AG10803 (cell line): ENCODE measurements at regions not wholly inside any gene's neighbourhood (a gene's known extent, or its start where the extent isn't known, plus 50 kb on each side); places are given as distances from the start of the nearest gene placed in this dataset.

Experiments
- DNase-seq: peaks from one replicate; pipeline ENCODE4 v3.0.0; 2010; ENCODE audit warnings: low read depth
- H3K4me3 ChIP-seq: 2 replicates; pipeline ENCODE4 v1.5.1; 2011; ENCODE audit warnings: mild to moderate bottlenecking, low read length, control low read depth
- TF ChIP-seq, protein P1 (sequence below): conservative IDR thresholded peaks from 2 replicates; pipeline ENCODE4 v1.5.1; 2011; ENCODE audit warnings: mild to moderate bottlenecking, low read length, control low read depth, inconsistent platforms

DNA sequence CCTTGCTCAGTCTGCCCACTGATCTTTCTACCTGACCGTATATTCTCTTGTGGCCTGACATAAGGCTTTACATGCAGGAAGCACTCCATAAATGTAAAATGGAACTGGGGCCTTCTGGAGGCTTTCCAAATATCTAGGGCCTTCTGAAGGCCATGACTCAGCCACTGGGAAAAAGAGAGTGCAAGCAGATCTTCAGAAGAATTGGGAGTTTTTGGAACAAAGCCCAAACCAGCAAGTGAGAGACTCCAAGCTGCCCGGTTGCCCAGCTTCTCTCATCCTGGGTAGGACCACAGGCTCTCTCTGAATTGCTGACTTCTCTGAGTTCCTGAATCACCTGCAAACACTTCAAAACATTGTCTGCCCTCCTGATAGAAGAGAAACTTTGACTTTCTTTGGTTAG lies 107.9 kb upstream of the BMAL1 start:
- DNase-seq, result peak; percentile 90
- TF ChIP-seq, protein P1, sequence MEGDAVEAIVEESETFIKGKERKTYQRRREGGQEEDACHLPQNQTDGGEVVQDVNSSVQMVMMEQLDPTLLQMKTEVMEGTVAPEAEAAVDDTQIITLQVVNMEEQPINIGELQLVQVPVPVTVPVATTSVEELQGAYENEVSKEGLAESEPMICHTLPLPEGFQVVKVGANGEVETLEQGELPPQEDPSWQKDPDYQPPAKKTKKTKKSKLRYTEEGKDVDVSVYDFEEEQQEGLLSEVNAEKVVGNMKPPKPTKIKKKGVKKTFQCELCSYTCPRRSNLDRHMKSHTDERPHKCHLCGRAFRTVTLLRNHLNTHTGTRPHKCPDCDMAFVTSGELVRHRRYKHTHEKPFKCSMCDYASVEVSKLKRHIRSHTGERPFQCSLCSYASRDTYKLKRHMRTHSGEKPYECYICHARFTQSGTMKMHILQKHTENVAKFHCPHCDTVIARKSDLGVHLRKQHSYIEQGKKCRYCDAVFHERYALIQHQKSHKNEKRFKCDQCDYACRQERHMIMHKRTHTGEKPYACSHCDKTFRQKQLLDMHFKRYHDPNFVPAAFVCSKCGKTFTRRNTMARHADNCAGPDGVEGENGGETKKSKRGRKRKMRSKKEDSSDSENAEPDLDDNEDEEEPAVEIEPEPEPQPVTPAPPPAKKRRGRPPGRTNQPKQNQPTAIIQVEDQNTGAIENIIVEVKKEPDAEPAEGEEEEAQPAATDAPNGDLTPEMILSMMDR, result no peak
- H3K4me3 ChIP-seq, result no peak overlapping the region

DNA sequence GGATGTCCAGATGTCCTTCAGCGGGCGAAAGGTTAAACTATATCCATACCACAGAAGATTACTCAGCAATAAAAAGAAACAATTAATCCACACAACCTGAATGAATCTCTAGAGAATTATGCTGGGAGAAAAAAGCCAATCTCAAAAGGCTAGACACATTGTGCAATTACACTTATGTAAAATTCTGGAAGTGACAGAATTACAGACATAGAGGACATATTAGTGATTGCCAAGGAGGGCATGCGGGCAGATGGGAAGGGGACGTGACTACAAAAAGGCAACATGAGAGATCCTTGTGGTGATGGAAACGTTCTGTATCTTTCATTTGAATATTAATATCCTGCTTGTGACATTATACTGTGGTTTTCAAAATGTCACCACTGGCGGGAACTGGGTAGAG lies 103.5 kb upstream of the BMAL1 start:
- no peak overlapping the region for H3K4me3 ChIP-seq
- DNase-seq, result peak; percentile 27
- TF ChIP-seq, protein P1, result no peak

DNA sequence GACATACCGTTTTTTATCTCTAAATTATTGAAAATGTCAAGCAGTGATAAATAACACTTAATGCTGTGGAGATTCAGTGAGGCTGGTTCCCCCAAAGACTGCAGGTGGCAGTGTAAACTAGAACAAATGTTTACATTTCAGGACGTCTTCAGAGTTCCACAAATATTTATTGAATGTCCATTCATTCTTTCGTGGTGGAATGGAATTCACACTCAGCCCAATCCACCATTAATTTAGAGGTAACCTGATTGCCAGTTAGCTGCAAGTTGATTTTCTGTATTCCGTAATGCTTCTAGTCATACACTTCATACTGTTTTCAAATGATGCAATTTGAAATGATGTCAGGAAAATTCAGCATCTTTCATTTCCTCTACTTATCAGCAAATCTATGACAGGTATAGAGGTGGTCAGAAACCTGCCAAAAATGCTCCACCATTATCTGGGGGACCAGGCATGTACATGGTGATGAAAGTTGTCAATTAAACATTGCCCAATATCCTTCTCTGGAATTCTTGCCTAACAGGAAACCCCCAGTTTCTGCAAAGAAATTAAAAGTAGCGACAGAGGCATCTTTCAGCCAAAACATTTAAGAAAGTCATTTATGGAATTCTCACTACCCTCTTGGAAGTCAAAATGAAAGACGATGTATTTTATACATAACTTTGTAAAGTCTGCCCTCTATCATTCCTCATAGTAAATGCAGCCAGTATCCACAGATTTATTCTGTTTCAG lies 94.3 kb upstream of the BMAL1 start:
- no peak overlapping the region for H3K4me3 ChIP-seq
- DNase-seq, result peak; percentile 91
- TF ChIP-seq, protein P1, result peak; percentile 74

DNA sequence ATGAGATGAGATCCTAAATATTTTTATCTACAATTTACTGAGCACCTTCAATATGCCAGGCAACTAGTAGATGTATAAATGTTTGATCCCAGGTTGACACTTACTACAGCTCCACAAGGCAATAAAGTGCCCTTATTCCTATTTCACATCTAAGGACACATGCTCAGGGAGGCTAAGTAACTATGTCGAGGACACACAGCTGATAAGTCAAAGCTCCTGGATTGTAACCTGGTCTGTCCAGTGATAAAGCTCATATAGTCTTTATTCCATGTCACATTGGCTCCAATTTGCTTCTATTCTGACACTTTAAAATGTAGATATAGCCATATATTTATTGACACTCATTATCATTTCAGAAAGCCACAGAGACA lies 93.8 kb upstream of the BMAL1 start:
- DNase-seq, result no peak
- TF ChIP-seq, protein P1, result no peak
- 0 out of 2 replicates have a peak overlapping the region, but pooled peaks have one; percentile 1 for H3K4me3 ChIP-seq

DNA sequence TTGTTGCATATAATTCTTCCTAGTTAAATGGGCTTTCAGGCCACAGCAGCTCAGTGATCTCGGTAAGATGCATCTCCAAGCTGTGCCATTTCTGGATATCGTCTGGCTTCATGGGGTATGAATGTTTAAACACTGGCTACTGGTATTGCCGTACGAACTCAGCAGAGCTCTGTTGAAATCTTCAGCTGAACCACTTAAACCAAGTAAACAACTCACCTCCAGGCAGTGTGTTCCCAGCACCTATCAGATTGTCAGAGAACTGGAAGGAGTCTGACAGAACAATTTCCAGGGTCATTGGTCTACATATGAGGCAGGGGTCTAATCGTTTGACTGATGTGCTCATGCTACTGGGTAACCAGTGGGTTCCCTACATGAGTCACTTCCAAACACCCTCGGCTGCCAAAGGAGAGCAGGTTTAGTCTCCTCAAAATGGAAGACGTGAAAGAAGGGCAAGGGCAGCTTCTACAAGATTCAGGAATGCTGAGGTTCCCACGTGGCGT lies 93.2 kb upstream of the BMAL1 start:
- no peak overlapping the region for H3K4me3 ChIP-seq
- TF ChIP-seq, protein P1, result no peak
- no peak for DNase-seq

DNA sequence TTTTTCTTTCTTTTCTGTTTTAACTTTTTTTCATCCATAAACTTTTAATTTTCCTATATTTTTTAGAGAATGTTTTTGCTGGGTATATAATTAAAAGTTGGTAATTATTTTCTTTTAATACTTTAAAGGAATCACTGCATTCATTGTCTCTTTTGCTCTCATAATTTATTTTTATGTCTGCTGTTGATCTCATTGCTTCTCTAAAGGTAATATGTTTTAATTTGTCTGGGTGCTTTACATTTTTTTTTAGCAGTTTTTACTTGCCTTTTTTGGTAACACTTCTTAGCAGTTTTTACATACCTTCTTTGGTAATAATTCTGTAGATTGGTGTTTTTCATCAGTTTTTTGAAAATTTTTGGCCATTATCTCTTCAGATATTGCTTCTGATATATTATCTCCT lies 89.4 kb upstream of the BMAL1 start:
- TF ChIP-seq, protein P1, result no peak
- no peak overlapping the region for H3K4me3 ChIP-seq
- DNase-seq, result no peak
